WTC11 (cell line): ENCODE measurements at regions not wholly inside any gene's neighbourhood (a gene's known extent, or its start where the extent isn't known, plus 50 kb on each side); places are given as distances from the start of the nearest gene placed in this dataset.

Source experiments
- ATAC-seq: fragments of 200-7000 bp; cut with Tn5 transposase; 2 replicates; pipeline ENCODE4 v1.10.0; 2021; ENCODE audit warnings: mild to moderate bottlenecking, moderate library complexity
- CTCF ChIA-PET: fragments of 300-600 bp; sonication (Branson Sonifier 250); formaldehyde crosslinking; loops from one replicate; lab custom pipeline; 2021; ENCODE audit warnings: antibody characterized with exemption; lab: Charles Lee
- POLR2A ChIA-PET: fragments of 350-600 bp; sonication (Branson Sonifier 250); formaldehyde crosslinking; loops from one replicate; lab custom pipeline; 2021; ENCODE audit warnings: antibody characterized with exemption; lab: Charles Lee
- DNase-seq: peaks from one replicate; pipeline ENCODE4 v3.0.0; 2021; ENCODE audit warnings: low spot score
- H3K27ac Mint-ChIP-seq: 2 replicates; pipeline ENCODE4 v1.8.0; 2021; ENCODE audit warnings: mixed read lengths
- H3K27me3 Mint-ChIP-seq: 2 replicates; pipeline ENCODE4 v1.8.0; 2021; ENCODE audit warnings: low read depth, mild to moderate bottlenecking, moderate library complexity, mixed read lengths
- H3K36me3 Mint-ChIP-seq: 2 replicates; pipeline ENCODE4 v1.8.0; 2021; ENCODE audit warnings: mixed read lengths
- H3K4me1 Mint-ChIP-seq: 2 replicates; pipeline ENCODE4 v1.8.0; 2022; ENCODE audit warnings: mixed read lengths
- H3K4me3 Mint-ChIP-seq: 2 replicates; pipeline ENCODE4 v1.8.0; 2021; ENCODE audit warnings: mild to moderate bottlenecking, moderate library complexity, mixed read lengths
- H3K9me3 Mint-ChIP-seq: 2 replicates; pipeline ENCODE4 v1.8.0; 2021; ENCODE audit warnings: mixed read lengths
- CBFB ChIP-seq: sonication (generic); formaldehyde crosslinking; IDR thresholded peaks from 2 replicates; pipeline ENCODE4 v1.8.1; 2022; ENCODE audit warnings: mild to moderate bottlenecking, low read depth, missing genetic modification reagents
- CTCF ChIP-seq: fragments of 200-600 bp; IDR thresholded peaks from 2 replicates; pipeline ENCODE4 v1.8.0; 2022; ENCODE audit warnings: antibody characterized with exemption
- E2F4 ChIP-seq: sonication (generic); formaldehyde crosslinking; IDR thresholded peaks from 2 replicates; pipeline ENCODE4 v1.8.1; 2022; ENCODE audit warnings: low read depth, mild to moderate bottlenecking, moderate library complexity, missing genetic modification reagents, borderline replicate concordance
- ESRRA ChIP-seq: sonication (generic); formaldehyde crosslinking; IDR thresholded peaks from 2 replicates; pipeline ENCODE4 v1.8.1; 2022; ENCODE audit warnings: mild to moderate bottlenecking, missing genetic modification reagents, borderline replicate concordance
- FOXJ3 ChIP-seq: sonication (generic); formaldehyde crosslinking; IDR thresholded peaks from 2 replicates; pipeline ENCODE4 v1.9.0; 2021; ENCODE audit warnings: missing genetic modification reagents, mild to moderate bottlenecking, borderline replicate concordance
- FOXK1 ChIP-seq: sonication (generic); formaldehyde crosslinking; IDR thresholded peaks from 2 replicates; pipeline ENCODE4 v1.8.0; 2022; ENCODE audit warnings: mild to moderate bottlenecking, moderate library complexity, missing genetic modification reagents
- GRHL2 ChIP-seq: fragments of 250-450 bp; sonication (Bioruptor Pico); IDR thresholded peaks from 2 replicates; pipeline ENCODE4 v1.8.0; 2022; ENCODE audit warnings: mild to moderate bottlenecking, moderate library complexity; ENCODE audit not compliant: insufficient replicate concordance, severe bottlenecking
- HMGXB4 ChIP-seq: sonication (generic); formaldehyde crosslinking; IDR thresholded peaks from 2 replicates; pipeline ENCODE4 v1.8.1; 2023; ENCODE audit warnings: mild to moderate bottlenecking, moderate library complexity, missing genetic modification reagents
- KAT7 ChIP-seq: sonication (generic); formaldehyde crosslinking; IDR thresholded peaks from 2 replicates; pipeline ENCODE4 v1.8.1; 2023; ENCODE audit warnings: missing genetic modification reagents, mild to moderate bottlenecking, borderline replicate concordance
- MYBL2 ChIP-seq: sonication (generic); formaldehyde crosslinking; IDR thresholded peaks from 2 replicates; pipeline ENCODE4 v1.8.1; 2023; ENCODE audit warnings: mild to moderate bottlenecking, moderate library complexity, missing genetic modification reagents
- NFATC4 ChIP-seq: fragments of 250-450 bp; sonication (Bioruptor Pico); IDR thresholded peaks from 2 replicates; pipeline ENCODE4 v1.9.0; 2021; ENCODE audit warnings: mild to moderate bottlenecking
- NFYB ChIP-seq: sonication (generic); formaldehyde crosslinking; conservative IDR thresholded peaks from 2 replicates; pipeline ENCODE4 v1.8.0; 2022; ENCODE audit warnings: low read depth, missing genetic modification reagents
- RORB ChIP-seq: fragments of 250-450 bp; sonication (Bioruptor Pico); IDR thresholded peaks from 2 replicates; pipeline ENCODE4 v1.9.0; 2021; ENCODE audit warnings: mild to moderate bottlenecking
- TEAD1 ChIP-seq: sonication (generic); formaldehyde crosslinking; IDR thresholded peaks from 2 replicates; pipeline ENCODE4 v1.8.0; 2022; ENCODE audit warnings: mild to moderate bottlenecking, missing genetic modification reagents
- TP53 ChIP-seq: sonication (generic); formaldehyde crosslinking; IDR thresholded peaks from 2 replicates; pipeline ENCODE4 v1.8.1; 2023; ENCODE audit warnings: mild to moderate bottlenecking, missing genetic modification reagents
- ZNF219 ChIP-seq: sonication (generic); formaldehyde crosslinking; IDR thresholded peaks from 2 replicates; pipeline ENCODE4 v1.8.0; 2023; ENCODE audit warnings: missing genetic modification reagents, mild to moderate bottlenecking, borderline replicate concordance
- ZNF263 ChIP-seq: sonication (generic); formaldehyde crosslinking; IDR thresholded peaks from 2 replicates; pipeline ENCODE4 v1.8.1; 2022; ENCODE audit warnings: low read depth, mild to moderate bottlenecking, moderate library complexity, missing genetic modification reagents
- ZSCAN18 ChIP-seq: fragments of 250-450 bp; sonication (Bioruptor Pico); IDR thresholded peaks from 2 replicates; pipeline ENCODE4 v2.1.2; 2022; ENCODE audit warnings: mild to moderate bottlenecking, moderate library complexity

GRCh38 chr10:118106426-118106825, 59.7 kb upstream of the RAB11FIP2 start:
- Mint-ChIP-seq H3K4me3 (no peak overlapping the region), H3K27me3 (no peaks in the 10 kb centered on the region), H3K36me3 (peaks cover 5% of the 10 kb centered on the region; the same call in 1 of the 2 replicates), H3K4me1 (peaks cover 5% of the 10 kb centered on the region; the same call in 1 of the 2 replicates), H3K9me3 (peaks cover 11% of the 10 kb centered on the region), H3K27ac (no peak overlapping the region)
- TF ChIP-seq FOXK1 (CRISPR knock-in tag) (no peak), CTCF (0 out of 2 replicates have a peak, but pooled peaks have one; percentile 27)
- peak; percentile 72 for ATAC-seq
- DNase-seq = peak; percentile 19
- CTCF ChIA-PET = interaction anchor here (0.5 to 1.5 kb wide), 15 partner anchors 10 to 1583 kb away, joined by 3 to 7 read pairs (median 3); no protein-coding TSS in a partner anchor
- POLR2A ChIA-PET = interaction anchor here (0.6 kb wide), 1 partner anchor 101 kb away, joined by 3 read pairs; no protein-coding TSS in a partner anchor

GRCh38 chr10:118102121-118102520, 55.4 kb upstream of the RAB11FIP2 start:
- no peak for DNase-seq
- Mint-ChIP-seq H3K27me3 (no peaks in the 10 kb centered on the region), H3K4me3 (no peak overlapping the region), H3K27ac (no peak overlapping the region), H3K9me3 (peaks cover 7% of the 10 kb centered on the region), H3K4me1 (no peaks in the 10 kb centered on the region), H3K36me3 (0 out of 2 replicates have a peak, but pooled peaks cover 1% of the 10 kb centered on the region)
- ATAC-seq = no peak
- ChIA-PET POLR2A (no interaction called here), CTCF (no interaction called here)
- TF ChIP-seq NFATC4 (no peak), GRHL2 (CRISPR knock-in tag) (no peak), TP53 (CRISPR knock-in tag) (no peak), ZNF263 (no peak), ESRRA (CRISPR knock-in tag) (no peak), KAT7 (CRISPR knock-in tag) (no peak), E2F4 (CRISPR knock-in tag) (no peak), HMGXB4 (CRISPR knock-in tag) (no peak), FOXJ3 (no peak), NFYB (no peak), ZNF219 (CRISPR knock-in tag) (no peak), ZSCAN18 (CRISPR knock-in tag) (no peak), TEAD1 (no peak), MYBL2 (no peak)

- Mint-ChIP-seq H3K27me3 (no peaks in the 10 kb centered on the region), H3K4me1 (no peaks in the 10 kb centered on the region), H3K4me3 (no peak overlapping the region), H3K9me3 (peaks cover under 1% of the 10 kb centered on the region), H3K27ac (no peak overlapping the region), H3K36me3 (no peaks in the 10 kb centered on the region)
- POLR2A ChIA-PET = no interaction called here
- CTCF ChIA-PET = no interaction called here
- DNase-seq = no peak
- TF ChIP-seq RORB (CRISPR knock-in tag) (no peak), CBFB (no peak), GRHL2 (CRISPR knock-in tag) (no peak)
- no peak for ATAC-seq
Observed at GRCh38 chr10:118101501-118101900, 54.8 kb upstream of the RAB11FIP2 start.
